Muscle layer of colon (tissue), 2 donors: ENCODE measurements at regions not wholly inside any gene's neighbourhood (a gene's known extent, or its start where the extent isn't known, plus 50 kb on each side); places are given as distances from the start of the nearest gene placed in this dataset.

Experiments
- H3K27ac ChIP-seq: one replicate; pipeline ENCODE4 v1.7.0; 2013; ENCODE audit warnings: low read depth, mild to moderate bottlenecking, low read length, moderate library complexity
- H3K27me3 ChIP-seq, 2 donors: one replicate each; pipeline ENCODE4 v1.7.0; 2013; ENCODE audit warnings: low read length in 2 of 2, mild to moderate bottlenecking in 2 of 2; ENCODE audit not compliant: insufficient read depth in 2 of 2, control insufficient read depth in 1 of 2
- H3K36me3 ChIP-seq: one replicate; pipeline ENCODE4 v1.7.0; 2013; ENCODE audit warnings: mild to moderate bottlenecking, low read length; ENCODE audit not compliant: insufficient read depth
- H3K4me1 ChIP-seq: one replicate; pipeline ENCODE4 v1.7.0; 2013; ENCODE audit warnings: mild to moderate bottlenecking, low read length; ENCODE audit not compliant: insufficient read depth
- H3K4me3 ChIP-seq, 2 donors: one replicate each; pipeline ENCODE4 v1.7.0; 2013; ENCODE audit warnings: low read length in 2 of 2, low read depth in 1 of 2, mild to moderate bottlenecking in 1 of 2, moderate library complexity in 1 of 2
- H3K9ac ChIP-seq: one replicate; pipeline ENCODE4 v1.7.0; 2013; ENCODE audit warnings: low read length
- H3K9me3 ChIP-seq: one replicate; pipeline ENCODE4 v1.7.0; 2013; ENCODE audit warnings: mild to moderate bottlenecking, low read length
- donor health status: abdominal sarcoma.
- donor health status: Adenocarcinoma of cecum.

GRCh38 chr14:84028080-84028604 is 1501.8 kb upstream of the FLRT2 start:
- Histone ChIP-seq H3K36me3 (no peaks in the 10 kb centered on the region), H3K27me3 (no peaks in the 10 kb centered on the region), H3K27ac (no peak overlapping the region), H3K9me3 (no peaks in the 10 kb centered on the region), H3K9ac (no peak overlapping the region), H3K4me3 (no peak overlapping the region), H3K4me1 (no peaks in the 10 kb centered on the region)

- Histone ChIP-seq H3K27me3 (no peaks in the 10 kb centered on the region), H3K27ac (no peak overlapping the region), H3K9ac (no peak overlapping the region), H3K36me3 (no peaks in the 10 kb centered on the region), H3K9me3 (no peaks in the 10 kb centered on the region), H3K4me1 (no peaks in the 10 kb centered on the region), H3K4me3 (no peak overlapping the region)
Measured at GRCh38 chr14:84029246-84029645, 1500.7 kb upstream of the FLRT2 start.

DNA sequence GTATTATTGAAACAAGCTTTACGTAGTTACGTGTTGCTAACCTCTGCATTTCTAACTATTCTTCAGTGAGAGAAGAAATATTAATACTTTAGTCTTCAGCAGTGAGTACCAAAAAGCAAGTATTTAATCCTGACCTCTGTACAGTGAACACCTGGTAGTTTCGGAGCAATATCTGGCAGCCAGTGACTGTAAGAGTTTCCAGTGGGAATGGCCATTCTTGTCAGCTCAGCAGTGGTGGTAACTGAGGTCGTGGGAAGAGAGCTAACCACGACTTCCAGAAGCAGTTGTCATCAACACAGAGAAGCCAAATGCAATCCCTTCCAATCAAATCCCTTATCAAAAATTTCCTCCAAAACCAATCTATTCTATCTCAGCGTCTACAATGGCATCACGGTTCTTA is 1500.2 kb upstream of the FLRT2 start:
- Histone ChIP-seq H3K9me3 (no peaks in the 10 kb centered on the region), H3K36me3 (no peaks in the 10 kb centered on the region), H3K27ac (no peak overlapping the region), H3K27me3 (no peaks in the 10 kb centered on the region), H3K4me1 (no peaks in the 10 kb centered on the region), H3K4me3 (no peak overlapping the region), H3K9ac (no peak overlapping the region)

DNA sequence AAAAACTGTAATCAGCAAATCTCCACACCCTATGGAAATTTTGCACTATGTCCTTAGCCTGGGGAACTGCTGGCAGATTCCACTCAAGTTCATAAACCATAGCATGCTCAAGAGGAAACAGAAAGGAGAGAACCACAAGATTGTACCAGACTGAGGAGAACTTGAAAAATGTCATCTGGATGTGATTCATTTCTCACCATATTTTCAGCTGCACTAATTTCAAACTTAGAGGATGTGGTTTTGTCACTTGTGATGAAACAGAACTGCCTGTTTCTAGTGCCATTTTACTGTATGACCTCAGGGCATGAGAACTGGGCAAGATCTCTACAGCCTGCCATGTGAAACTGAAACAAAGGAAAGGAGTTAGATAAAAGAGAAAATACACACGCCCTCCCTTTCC is 1493.1 kb upstream of the FLRT2 start:
- Histone ChIP-seq H3K27ac (no peak overlapping the region), H3K27me3 (no peaks in the 10 kb centered on the region), H3K36me3 (no peaks in the 10 kb centered on the region), H3K9me3 (no peaks in the 10 kb centered on the region), H3K4me1 (no peaks in the 10 kb centered on the region), H3K4me3 (no peak overlapping the region), H3K9ac (no peak overlapping the region)

GRCh38 chr14:84037593-84037992 is 1492.4 kb upstream of the FLRT2 start:
- Histone ChIP-seq H3K9me3 (no peaks in the 10 kb centered on the region), H3K27me3 (no peaks in the 10 kb centered on the region), H3K9ac (no peak overlapping the region), H3K4me3 (no peak overlapping the region), H3K27ac (no peak overlapping the region), H3K4me1 (no peaks in the 10 kb centered on the region), H3K36me3 (no peaks in the 10 kb centered on the region)

DNA sequence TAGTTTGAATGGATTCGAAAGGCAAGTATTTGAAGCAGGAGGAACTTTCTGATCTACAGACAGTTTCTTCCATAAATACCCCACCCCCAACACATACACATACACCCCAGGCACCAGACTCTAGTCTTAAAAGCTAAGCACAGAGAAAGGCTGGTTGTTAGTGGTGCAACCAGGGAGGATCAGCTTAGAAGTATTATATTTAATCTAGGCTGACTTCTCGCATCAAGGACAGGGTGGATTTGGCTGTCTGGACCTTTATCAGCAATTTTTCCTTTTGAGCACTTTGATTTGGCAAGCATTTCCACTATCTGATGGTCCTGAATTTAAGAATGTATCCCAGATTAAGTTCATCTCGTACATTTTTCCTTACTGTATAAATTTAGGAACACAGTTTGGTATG is 1489.8 kb upstream of the FLRT2 start:
- Histone ChIP-seq H3K4me1 (no peaks in the 10 kb centered on the region), H3K36me3 (no peaks in the 10 kb centered on the region), H3K9ac (no peak overlapping the region), H3K27ac (no peak overlapping the region), H3K27me3 (no peaks in the 10 kb centered on the region), H3K4me3 (no peak overlapping the region), H3K9me3 (no peaks in the 10 kb centered on the region)

DNA sequence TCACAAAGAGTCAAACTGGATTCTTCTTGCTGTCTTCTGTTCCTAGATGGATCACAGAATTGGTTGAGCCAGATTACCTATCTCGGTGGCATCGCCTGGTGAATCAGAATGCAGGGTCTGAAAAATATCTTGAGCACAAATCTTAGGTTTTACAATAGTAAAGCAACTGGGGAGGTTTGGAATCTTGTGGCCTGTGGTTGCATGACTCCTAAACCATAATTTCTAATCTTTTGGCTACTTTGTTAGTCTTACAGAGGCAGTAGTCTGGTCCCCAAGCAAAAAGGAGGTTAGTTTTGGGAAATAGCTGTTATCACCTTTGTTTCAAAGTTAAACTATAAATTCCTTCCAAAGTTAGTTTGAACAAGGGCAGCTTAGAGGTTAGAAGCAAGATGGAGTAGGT is 1488.5 kb upstream of the FLRT2 start:
- Histone ChIP-seq H3K4me1 (no peaks in the 10 kb centered on the region), H3K27me3 (no peaks in the 10 kb centered on the region), H3K4me3 (no peak overlapping the region), H3K36me3 (no peaks in the 10 kb centered on the region), H3K9ac (no peak overlapping the region), H3K9me3 (no peaks in the 10 kb centered on the region), H3K27ac (no peak overlapping the region)

DNA sequence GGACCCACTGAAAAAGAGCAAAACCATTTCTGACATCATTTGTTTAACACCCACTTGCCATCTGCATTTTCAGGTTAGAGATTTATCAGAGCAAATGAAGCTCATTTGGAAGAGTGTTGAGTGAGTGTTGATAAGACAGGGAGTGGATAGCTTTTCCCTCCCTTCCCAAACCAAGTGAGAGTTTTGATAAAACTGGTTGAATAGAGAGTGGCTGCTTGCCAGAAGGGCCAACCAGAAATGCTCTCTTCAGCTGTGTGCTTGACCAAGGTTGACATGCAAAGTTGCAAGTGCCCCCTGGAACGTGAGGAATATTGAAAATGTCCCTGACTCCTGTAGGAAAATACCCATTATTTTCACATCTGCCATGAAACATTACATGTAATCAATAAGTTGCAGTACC is 1487.0 kb upstream of the FLRT2 start:
- Histone ChIP-seq H3K27ac (no peak overlapping the region), H3K9ac (no peak overlapping the region), H3K4me3 (no peak overlapping the region), H3K36me3 (no peaks in the 10 kb centered on the region), H3K4me1 (no peaks in the 10 kb centered on the region), H3K27me3 (no peaks in the 10 kb centered on the region), H3K9me3 (no peaks in the 10 kb centered on the region)

DNA sequence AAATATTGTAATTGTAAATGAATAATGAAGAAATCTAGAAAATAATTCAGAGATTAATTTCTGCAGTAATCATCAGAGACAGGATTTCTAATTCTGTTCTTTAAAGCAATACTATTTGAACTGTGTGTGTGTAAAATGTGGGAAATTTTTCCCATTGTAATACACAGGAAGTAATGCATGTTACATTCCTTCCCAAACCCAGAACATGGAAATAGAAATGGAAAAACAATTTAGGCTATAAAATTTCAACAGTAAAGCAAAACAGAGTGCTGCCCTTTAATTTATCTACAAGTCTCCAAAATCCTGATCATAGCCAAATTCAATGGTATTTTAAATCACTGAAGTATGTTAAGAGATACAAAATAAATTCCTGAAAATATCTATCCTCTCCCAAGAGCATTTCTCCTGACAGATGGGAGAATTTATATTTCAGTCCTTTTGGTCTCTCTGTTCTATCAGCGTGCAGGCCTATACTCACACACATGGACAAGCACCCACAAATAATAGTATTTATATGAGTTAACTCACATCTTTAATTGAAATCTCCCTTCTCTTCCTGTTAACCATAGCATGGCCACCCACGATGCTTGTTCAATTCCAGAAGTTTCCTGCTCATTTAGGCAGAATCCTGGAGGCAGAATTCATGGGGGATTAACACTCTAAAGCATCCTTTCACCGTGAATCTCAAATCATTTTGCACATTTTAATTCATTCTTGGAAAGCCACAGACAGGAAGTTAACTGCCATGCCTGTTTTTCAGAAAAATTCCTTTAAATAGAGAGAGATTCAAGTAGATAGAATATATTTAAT is 1465.4 kb upstream of the FLRT2 start:
- Histone ChIP-seq H3K27ac (no peak overlapping the region), H3K9ac (no peak overlapping the region), H3K9me3 (no peaks in the 10 kb centered on the region)

GRCh38 chr14:84065811-84066210 is 1464.1 kb upstream of the FLRT2 start:
- H3K9ac ChIP-seq: no peak overlapping the region
- H3K36me3 ChIP-seq: no peaks in the 10 kb centered on the region
- H3K4me3 ChIP-seq: no peak overlapping the region
- no peaks in the 10 kb centered on the region for H3K27me3 ChIP-seq
- no peaks in the 10 kb centered on the region for H3K9me3 ChIP-seq
- H3K27ac ChIP-seq: no peak overlapping the region
- H3K4me1 ChIP-seq: no peaks in the 10 kb centered on the region

More for the DNA sequence above, 1465.4 kb upstream of the FLRT2 start:
- no peaks in the 10 kb centered on the region for H3K36me3 ChIP-seq
- no peaks in the 10 kb centered on the region for H3K4me1 ChIP-seq
- no peak overlapping the region for H3K4me3 ChIP-seq
- no peaks in the 10 kb centered on the region for H3K27me3 ChIP-seq

DNA sequence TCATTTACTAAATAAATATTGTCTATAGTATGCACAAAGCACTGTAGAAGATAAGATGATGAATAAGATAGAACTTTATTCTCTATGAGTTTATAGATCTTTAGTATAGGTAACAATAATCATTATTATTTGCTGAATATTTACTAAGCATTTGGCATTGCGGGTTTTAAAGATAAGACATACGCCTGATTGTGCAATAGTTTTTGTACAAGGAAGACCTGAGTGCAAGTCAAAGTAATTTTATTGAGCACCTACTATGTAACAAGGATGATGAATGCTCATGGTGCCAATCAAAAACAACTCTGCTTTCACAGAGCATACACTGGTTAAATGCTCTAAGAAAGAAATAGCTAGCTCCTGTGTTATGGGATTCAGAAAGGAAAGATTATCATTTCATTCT is 1461.7 kb upstream of the FLRT2 start:
- no peaks in the 10 kb centered on the region for H3K4me1 ChIP-seq

GRCh38 chr14:84071061-84071460 is 1458.9 kb upstream of the FLRT2 start:
- H3K4me3 ChIP-seq: no peak overlapping the region
- no peaks in the 10 kb centered on the region for H3K36me3 ChIP-seq
- no peak overlapping the region for H3K9ac ChIP-seq
- no peak overlapping the region for H3K27ac ChIP-seq
- no peaks in the 10 kb centered on the region for H3K9me3 ChIP-seq
- H3K4me1 ChIP-seq: no peaks in the 10 kb centered on the region
- H3K27me3 ChIP-seq: no peaks in the 10 kb centered on the region

More for the DNA sequence above, 1461.7 kb upstream of the FLRT2 start:
- no peak overlapping the region for H3K9ac ChIP-seq
- H3K27ac ChIP-seq: no peak overlapping the region
- no peaks in the 10 kb centered on the region for H3K27me3 ChIP-seq
- no peaks in the 10 kb centered on the region for H3K9me3 ChIP-seq
- H3K4me3 ChIP-seq: no peak overlapping the region
- H3K36me3 ChIP-seq: no peaks in the 10 kb centered on the region
